ENCODE measurements at regions not wholly inside any gene's neighbourhood (a gene's known extent, or its start where the extent isn't known, plus 50 kb on each side); places are given as distances from the start of the nearest gene placed in this dataset.
"Not testable (repeated sequence)": the region's sequence is repeated elsewhere in the genome, so short reads cannot be mapped to it uniquely, and the experiment has no call there.

DNA sequence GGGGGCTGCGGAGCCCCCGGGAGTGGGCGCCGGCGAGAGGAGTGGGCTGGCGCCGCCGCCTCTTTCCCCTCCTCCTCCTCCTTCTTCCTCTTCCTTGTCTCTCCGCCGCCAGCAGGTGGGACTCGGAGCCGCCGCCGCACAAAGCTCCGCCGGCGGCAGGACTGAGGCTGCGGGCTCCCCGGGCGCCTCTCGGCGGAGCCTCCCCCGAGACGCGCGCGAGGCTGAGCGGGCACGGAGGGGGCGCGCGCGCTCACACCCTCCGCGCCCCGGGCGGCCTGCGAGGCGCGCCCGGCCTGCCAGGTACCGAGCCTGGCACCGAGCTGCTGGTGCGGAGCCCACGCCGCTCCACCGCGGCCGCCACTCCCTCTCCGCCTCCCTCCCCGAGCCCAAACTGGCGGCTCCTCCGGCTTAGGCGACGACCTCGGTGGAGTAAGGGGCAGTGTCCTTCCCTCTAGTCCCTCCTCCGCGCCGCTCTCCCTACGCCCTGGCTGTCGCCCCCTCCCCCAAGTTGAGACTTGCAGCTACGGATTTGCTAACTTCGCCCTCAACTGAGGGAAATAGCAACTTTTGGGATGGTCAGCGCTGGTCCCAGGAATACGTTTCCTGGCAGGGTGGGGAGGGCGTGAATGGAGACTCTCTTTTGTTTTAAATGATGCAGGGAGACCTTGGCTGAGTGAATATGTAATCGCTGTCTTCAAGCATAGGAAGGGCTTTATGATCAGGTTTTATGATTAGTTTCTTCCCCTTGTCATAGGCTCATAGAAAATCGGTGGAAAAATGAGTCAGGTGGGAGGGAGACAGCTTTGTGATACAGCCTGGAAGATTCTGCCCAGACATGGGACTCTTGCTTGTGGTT is 199.5 kb upstream of the CAND1 start:
- TF ChIP-seq, protein P1, sequence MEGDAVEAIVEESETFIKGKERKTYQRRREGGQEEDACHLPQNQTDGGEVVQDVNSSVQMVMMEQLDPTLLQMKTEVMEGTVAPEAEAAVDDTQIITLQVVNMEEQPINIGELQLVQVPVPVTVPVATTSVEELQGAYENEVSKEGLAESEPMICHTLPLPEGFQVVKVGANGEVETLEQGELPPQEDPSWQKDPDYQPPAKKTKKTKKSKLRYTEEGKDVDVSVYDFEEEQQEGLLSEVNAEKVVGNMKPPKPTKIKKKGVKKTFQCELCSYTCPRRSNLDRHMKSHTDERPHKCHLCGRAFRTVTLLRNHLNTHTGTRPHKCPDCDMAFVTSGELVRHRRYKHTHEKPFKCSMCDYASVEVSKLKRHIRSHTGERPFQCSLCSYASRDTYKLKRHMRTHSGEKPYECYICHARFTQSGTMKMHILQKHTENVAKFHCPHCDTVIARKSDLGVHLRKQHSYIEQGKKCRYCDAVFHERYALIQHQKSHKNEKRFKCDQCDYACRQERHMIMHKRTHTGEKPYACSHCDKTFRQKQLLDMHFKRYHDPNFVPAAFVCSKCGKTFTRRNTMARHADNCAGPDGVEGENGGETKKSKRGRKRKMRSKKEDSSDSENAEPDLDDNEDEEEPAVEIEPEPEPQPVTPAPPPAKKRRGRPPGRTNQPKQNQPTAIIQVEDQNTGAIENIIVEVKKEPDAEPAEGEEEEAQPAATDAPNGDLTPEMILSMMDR (IDR thresholded peaks at IDR 0.05) = no peak
- TF ChIP-seq EP300 (IDR thresholded peaks at IDR 0.05) (no peak), POLR2AphosphoS5 (IDR thresholded peaks at IDR 0.05) (no peak), POLR2A (IDR thresholded peaks at IDR 0.05) (no peak)
- no peaks in the 10 kb centered on the region for H3K9me3 ChIP-seq
- no peaks in the 10 kb centered on the region for H3K36me3 ChIP-seq
- intact Hi-C loops (cut with DNase I) = loop anchor here (10.0 kb wide), 1 partner anchor 155 kb away; no protein-coding TSS in a partner anchor
- H3K27ac ChIP-seq = peak overlapping the region; percentile 89 to 92 (median 90)
- peak overlapping the region; percentile 76 to 83 (median 79) for H3K4me3 ChIP-seq
- no peaks in the 10 kb centered on the region for H3K27me3 ChIP-seq
- WGBS, 2 donors = 1 to 2% methylated on average over 68 of the region's 68 CpGs
- H3K4me1 ChIP-seq = peaks cover 0 to 27% (median 13%) of the 10 kb centered on the region in 4 donors
- DNase-seq = no peak

DNA sequence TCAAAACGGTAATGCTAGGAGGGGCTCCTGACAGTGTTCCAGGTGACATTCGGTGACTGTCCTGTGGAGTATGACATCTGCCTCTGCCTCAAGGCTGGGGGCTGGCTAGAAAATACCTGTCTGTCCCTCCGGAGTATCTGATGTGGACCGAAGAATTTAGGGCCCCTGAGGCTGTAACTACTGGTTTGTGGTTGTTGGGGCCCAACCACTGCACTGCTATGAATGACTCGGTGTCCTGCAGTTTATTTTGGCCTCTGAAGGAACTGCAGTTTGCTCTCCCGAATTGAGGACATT is 198.9 kb upstream of the CAND1 start:
- WGBS, 2 donors = 49 to 72% methylated on average over 6 of the region's 6 CpGs
- Histone ChIP-seq H3K9me3 (no peaks in the 10 kb centered on the region), H3K4me1 (peaks cover 0 to 27% (median 13%) of the 10 kb centered on the region in 4 donors), H3K27ac (no peak overlapping the region), H3K4me3 (peak overlapping the region in 1 of 4 donors; percentile 76), H3K36me3 (no peaks in the 10 kb centered on the region), H3K27me3 (no peaks in the 10 kb centered on the region)
- DNase-seq = no peak
- no peak for TF ChIP-seq EP300 (IDR thresholded peaks at IDR 0.05)
- intact Hi-C loops (cut with DNase I) = no loop called here

DNA sequence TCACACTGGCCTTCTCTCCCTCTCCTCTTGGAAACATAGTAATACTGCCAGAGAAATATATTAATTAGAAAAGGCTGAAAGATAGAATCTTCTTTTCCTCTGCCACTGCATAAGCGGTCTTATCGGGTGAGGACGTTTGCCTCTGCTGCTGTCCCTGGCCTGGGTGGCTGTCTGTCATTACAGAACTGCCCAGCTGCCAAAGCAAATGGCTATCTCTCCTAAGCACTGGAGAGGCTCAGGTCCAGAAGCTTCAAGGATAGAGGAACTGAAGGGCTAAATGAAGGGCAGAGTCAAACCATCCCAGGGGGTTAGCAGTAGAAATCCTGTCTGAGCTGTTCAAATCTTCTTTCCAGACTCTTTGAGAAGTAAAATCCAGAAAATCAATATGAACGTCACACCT is 198.6 kb upstream of the CAND1 start:
- H3K27me3 ChIP-seq = no peaks in the 10 kb centered on the region
- H3K27ac ChIP-seq = no peak overlapping the region
- 86 to 93% methylated on average over 4 of the region's 4 CpGs for WGBS, 2 donors
- H3K9me3 ChIP-seq = no peaks in the 10 kb centered on the region
- H3K36me3 ChIP-seq = no peaks in the 10 kb centered on the region
- no peak overlapping the region for H3K4me3 ChIP-seq
- peaks cover 0 to 27% (median 13%) of the 10 kb centered on the region in 4 donors for H3K4me1 ChIP-seq
- DNase-seq = no peak
- TF ChIP-seq POLR2AphosphoS5 (IDR thresholded peaks at IDR 0.05) = no peak
- TF ChIP-seq, protein P1 (IDR thresholded peaks at IDR 0.05) = no peak
- TF ChIP-seq EP300 (IDR thresholded peaks at IDR 0.05) = no peak
- TF ChIP-seq POLR2A (IDR thresholded peaks at IDR 0.05) = no peak
- intact Hi-C loops (cut with DNase I) = no loop called here

DNA sequence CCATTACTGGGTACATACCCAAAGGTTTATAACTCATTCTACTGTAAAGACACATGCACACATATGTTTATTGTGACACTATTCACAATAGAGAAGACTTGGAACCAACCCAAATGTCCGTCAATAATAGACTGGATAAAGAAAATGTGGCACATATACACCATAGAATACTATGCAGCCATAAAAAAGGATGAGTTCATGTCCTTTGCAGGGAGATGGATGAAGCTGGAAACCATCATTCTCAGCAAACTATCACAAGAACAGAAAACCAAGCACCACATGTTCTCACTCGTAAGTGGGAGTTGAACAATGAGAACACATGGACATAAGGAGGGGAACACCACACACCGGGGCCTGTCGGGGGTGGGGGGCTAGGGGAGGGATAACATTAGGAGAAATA is 196.9 kb upstream of the CAND1 start:
- 82 to 94% methylated on average over 4 of the region's 4 CpGs for WGBS, 2 donors
- H3K4me1 ChIP-seq = peaks cover 0 to 21% (median 12%) of the 10 kb centered on the region in 4 donors
- H3K27ac ChIP-seq; intact Hi-C loops (cut with DNase I); H3K4me3 ChIP-seq; H3K9me3 ChIP-seq; DNase-seq; H3K36me3 ChIP-seq; H3K27me3 ChIP-seq: not testable (repeated sequence)

DNA sequence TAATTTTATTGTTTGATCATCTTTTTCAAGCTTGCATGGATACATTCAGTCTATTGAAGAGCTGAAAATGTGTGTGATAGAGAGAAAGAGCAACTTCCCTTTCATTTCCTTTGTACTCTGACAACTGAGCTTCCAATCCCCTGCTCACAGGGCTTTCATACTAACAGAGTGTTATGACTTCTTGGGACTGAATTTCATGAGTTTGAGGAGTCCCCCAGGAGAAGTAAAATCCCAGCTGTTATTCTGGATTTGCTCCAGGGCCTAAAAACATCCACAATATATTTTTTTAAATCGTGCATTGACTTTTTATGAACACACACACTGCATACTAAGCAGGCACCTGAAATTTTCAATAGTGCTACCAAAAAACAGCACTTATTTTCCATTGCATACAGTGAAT is 195.8 kb upstream of the CAND1 start:
- Histone ChIP-seq H3K4me1 (peaks cover 0 to 11% (median 5%) of the 10 kb centered on the region in 4 donors), H3K36me3 (no peaks in the 10 kb centered on the region), H3K27ac (no peak overlapping the region), H3K9me3 (no peaks in the 10 kb centered on the region), H3K27me3 (no peaks in the 10 kb centered on the region), H3K4me3 (no peak overlapping the region)
- intact Hi-C loops (cut with DNase I) = no loop called here
- DNase-seq = no peak
- WGBS, 2 donors = 45 to 68% methylated on average over 1 of the region's 1 CpG
- TF ChIP-seq POLR2AphosphoS5 (IDR thresholded peaks at IDR 0.05) = no peak
- TF ChIP-seq, protein P1 (IDR thresholded peaks at IDR 0.05) = no peak
- no peak for TF ChIP-seq EP300 (IDR thresholded peaks at IDR 0.05)
- TF ChIP-seq POLR2A (IDR thresholded peaks at IDR 0.05) = no peak

DNA sequence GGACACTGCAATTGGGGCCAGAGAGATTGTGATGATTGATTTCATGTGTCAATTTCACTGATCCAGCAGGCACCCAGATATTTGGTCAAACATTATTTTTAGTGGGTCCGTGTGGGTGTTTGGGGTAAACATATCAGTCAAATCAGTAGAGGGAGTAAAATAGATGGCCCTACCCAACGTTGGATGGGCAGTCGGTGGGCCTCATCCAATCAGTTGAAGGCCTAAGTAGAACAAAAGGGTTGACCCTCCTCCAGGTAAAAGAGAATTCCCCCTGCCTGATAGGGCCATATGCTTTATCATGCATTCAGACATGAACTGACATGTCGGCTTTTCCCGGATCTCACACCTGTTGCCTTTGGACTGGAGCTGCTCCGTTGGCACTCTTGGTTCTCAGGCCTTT is 195.1 kb upstream of the CAND1 start:
- Histone ChIP-seq H3K4me1 (peaks cover 0 to 9% (median 4%) of the 10 kb centered on the region in 4 donors), H3K27me3 (no peaks in the 10 kb centered on the region), H3K27ac (no peak overlapping the region), H3K9me3 (no peaks in the 10 kb centered on the region), H3K36me3 (no peaks in the 10 kb centered on the region), H3K4me3 (no peak overlapping the region)
- no peak for DNase-seq
- 88 to 91% methylated on average over 6 of the region's 6 CpGs for WGBS, 2 donors
- intact Hi-C loops (cut with DNase I) = no loop called here
- TF ChIP-seq EP300 (IDR thresholded peaks at IDR 0.05) = no peak
- TF ChIP-seq POLR2A (IDR thresholded peaks at IDR 0.05) = no peak
- TF ChIP-seq, protein P1 (IDR thresholded peaks at IDR 0.05) = no peak
- no peak for TF ChIP-seq POLR2AphosphoS5 (IDR thresholded peaks at IDR 0.05)
